CD1c-positive myeloid dendritic cell (primary cell): ENCODE measurements at regions not wholly inside any gene's neighbourhood (a gene's known extent, or its start where the extent isn't known, plus 50 kb on each side); places are given as distances from the start of the nearest gene placed in this dataset.

Experiments
- DNase-seq: peaks from one replicate; pipeline ENCODE4 v3.0.0-alpha.2; 2016; ENCODE audit errors: extremely low spot score

- no peak for DNase-seq
Measured at GRCh38 chr5:92795633-92796032, 785.4 kb downstream of the NR2F1-AS1 start.

GRCh38 chr5:92780057-92780456 is 801.0 kb downstream of the NR2F1-AS1 start:
- no peak for DNase-seq

- no peak for DNase-seq
Measured at GRCh38 chr5:92779536-92779935, 801.5 kb downstream of the NR2F1-AS1 start.

GRCh38 chr5:92778261-92778660 is 802.8 kb downstream of the NR2F1-AS1 start:
- DNase-seq: no peak

DNA sequence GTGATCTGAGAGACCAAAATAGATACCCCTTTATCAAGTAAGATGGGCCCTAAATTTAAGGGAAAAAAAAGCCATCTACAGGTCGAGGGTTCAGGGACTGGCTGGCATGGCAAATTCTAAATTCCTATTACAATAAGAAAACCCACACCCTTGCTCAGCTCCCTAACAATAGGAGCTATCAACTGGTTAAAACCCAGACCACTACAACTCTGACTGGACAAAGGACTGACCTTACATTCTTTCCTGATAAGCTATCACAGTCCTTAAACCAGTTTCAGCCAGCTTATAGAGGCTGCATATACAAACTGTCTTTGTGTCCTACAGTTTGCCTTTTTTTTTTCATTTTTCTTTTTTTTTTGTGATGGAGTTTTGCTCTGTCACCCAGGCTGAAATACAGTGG is 803.6 kb downstream of the NR2F1-AS1 start:
- no peak for DNase-seq

DNA sequence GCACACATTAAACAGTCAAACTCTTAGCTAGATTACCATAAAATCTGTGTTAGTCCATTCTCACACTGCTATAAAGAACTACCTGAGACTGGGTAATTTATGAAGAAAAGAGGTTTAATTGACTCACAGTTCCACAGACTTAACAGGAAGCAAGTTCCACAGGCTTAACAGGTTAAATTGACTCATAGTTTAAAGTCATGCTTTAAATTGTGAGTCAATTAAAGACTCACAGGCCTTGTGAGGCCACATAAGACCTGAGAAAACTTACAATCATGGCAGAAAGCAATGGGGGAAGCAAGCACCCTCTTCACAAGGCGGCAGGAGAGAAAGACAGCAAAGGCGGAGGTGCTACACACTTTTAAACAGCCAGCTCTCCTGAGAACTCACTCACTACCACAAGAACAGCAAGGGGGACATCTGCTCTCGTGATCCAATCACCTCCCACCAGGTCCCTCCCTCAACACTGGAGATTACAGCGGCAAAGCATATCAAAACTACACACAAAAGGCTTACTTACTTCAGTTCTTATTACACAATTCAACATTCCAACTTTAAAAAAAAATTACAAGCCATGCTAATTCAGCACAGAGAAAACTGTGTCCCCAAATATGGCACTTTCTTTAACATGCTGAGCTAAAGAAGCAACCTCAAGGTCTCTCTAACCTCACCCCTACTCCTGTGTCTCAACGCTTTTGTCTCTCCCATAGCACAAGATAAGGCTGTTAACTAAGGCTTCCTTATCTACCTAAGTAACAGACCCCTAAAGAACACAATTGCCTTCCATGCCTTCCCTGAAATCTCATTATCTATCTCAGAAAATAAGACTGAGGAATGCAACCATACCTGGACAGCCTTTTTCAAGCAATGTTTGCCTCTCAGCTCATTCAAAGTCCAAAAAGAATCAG is 805.1 kb downstream of the NR2F1-AS1 start:
- no peak for DNase-seq

GRCh38 chr5:92769978-92770377 is 811.0 kb downstream of the NR2F1-AS1 start:
- no peak for DNase-seq

DNA sequence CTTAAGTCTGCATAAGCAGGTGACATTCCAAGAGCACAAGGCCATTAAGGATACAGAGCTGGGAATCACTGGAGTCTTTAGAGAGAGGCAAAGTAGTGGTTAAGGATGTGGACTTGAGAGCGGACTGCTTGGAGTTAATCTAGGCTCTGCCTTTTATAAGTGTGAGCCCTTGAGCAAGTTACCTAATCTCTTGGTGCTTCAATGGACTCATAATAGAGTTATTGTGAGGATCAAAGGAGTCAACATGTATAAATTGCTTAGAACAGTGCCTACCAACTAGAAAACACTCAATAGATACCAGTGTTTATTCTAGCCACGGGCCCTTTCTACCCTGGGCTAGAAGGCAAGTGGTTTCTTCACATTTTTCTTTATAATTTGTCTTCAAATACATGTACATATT is 819.4 kb downstream of the NR2F1-AS1 start:
- DNase-seq: no peak

DNA sequence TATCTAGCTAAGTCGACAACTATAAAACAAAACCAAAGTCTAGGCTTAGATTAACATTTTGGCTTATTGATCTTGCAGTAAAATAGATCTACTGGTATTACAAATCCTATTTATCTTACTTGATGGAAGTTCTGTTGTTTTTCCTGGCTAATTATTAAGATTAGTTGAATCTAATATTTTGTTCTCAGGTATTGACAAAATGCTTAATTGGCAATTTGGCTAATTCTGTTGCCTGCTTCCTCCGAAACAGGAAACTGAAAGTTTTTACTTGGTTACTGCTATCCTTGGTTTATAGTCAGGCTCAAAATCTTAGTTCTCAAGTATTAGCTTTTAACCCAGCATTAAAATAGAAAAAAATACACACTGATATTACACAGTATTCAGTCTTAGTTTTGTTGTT is 820.5 kb downstream of the NR2F1-AS1 start:
- no peak for DNase-seq

DNA sequence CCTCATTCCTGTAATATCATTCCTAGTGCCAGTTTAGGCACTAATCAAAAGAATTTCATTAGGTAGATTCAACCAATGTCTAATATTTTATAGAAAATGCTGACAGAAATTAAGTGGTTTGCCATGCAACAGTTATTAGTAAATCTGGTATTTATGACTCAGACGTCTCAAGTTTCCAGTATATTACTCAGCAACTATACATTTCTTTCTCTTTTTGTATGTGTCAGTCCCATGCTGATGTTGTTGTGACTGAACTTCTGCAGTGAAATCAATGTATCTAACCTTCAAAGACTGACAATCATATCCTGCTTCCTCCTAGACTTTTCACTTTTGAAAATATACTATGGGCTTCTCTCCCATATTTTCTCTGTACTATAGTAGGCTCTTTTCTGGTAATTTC is 822.5 kb downstream of the NR2F1-AS1 start:
- no peak for DNase-seq

DNA sequence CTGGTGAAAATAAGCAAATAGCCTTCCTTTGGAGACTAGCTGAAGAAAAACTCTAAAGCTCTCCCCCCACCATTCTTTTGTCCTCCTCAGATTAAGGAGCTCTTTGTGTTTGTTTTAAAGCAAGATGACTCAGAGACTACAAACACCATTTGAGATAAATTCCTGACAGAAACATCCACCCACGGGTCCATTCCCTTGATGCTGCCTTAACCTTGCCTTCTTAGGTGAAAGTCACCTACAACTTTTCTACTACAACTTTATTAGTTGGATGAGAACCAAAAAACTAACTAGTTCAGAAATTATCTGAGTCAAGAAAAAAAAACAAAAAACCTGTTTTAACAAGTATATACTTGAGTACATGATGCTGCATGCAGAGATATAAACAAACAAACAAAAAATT is 831.1 kb downstream of the NR2F1-AS1 start:
- no peak for DNase-seq

DNA sequence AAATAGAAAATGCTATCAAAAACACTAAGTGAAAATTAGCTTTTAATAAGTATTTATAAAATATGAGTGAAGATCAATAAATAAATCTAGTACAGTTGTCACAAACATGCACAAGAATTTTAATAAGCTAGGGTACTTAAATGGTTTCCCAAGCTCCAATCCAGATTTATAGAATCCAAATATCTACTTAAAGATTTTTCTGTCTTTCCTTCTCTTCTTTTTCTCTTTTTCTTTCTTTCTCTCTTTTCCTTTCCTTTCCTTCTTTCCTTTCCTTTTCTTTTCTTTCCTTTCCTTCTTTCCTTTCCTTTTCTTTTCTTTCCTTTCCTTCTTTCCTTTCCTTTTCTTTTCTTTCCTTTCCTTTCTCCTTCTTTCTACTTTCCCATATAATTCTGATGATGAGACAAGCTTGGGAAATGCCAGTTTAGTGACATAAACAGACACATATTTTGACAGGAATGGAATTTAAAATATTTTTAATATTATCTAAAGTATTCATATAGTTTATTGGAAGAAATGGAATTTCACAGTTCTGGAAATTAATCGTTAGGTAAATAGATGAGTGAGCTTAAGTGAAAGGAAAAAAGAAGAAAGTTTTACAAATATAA is 832.8 kb downstream of the NR2F1-AS1 start:
- no peak for DNase-seq

GRCh38 chr5:92741906-92742305 is 839.1 kb downstream of the NR2F1-AS1 start:
- no peak for DNase-seq

DNA sequence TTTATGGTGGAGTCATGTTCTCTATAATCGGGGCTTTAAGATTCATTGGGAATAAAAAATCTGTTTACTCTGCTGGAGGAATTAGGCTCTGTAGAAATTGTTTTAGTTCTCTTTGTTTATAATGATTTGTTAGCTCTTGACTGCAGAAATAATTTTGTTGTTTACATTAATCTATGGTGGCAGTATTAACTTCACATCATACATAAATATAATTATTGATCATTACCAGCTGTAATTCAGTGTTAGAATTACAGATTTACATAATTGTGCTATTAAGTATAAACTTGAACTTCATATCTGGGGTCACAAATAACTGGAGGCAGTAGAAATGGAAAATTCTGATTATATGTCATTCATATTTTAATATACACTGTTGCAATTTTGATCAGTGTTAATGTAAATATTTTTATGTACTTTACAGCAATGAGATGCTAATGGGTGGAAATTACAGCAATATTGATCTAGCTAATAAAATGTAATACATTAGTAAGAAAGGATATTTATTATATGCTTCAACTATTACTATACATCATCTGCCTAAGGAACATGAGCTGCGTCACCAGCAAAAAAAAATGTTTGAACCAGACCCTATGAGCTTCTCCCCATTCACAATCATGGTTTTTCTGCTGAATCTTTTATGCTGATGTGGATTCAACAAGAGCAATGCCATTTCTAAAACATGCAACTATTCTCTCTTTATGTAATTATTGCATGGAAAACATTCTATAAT is 846.6 kb downstream of the NR2F1-AS1 start:
- DNase-seq: no peak

DNA sequence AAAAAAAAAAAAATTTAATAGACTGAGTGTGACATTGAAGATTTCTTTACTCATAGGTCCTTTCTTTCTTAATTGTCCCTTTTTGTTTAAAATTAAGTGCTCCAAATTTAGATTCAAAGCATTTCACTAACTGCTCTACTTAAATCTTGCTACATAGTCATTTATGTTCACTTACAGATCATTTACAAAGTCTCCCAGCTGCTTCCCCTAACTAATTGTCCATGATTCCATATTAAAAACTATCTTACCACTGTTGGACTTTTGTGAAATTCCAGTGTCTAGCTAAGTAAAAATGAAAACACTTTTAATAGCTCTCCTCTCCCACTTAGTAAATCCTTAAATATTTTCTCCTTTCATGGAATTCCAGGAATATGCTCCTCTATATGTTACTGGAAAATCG is 850.5 kb downstream of the NR2F1-AS1 start:
- DNase-seq: no peak

DNA sequence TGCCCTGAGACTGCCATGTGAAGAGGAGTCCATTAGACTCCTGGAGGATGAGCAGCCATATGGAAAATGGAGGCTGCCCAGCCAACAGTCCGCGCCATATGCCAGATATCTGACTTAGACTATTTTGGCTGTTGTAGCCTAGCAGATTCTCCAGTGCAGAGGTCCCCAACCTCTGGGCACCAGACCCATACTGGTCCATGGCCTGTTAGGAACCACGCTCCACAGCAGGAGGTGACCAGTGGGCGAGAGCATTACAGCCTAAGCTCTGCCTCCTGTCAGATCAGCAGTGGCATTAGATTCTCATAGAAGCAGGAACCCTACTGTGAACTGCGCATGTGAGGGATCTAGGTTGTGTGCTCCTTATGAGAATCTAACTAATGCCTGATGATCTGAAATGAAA is 851.9 kb downstream of the NR2F1-AS1 start:
- no peak for DNase-seq

DNA sequence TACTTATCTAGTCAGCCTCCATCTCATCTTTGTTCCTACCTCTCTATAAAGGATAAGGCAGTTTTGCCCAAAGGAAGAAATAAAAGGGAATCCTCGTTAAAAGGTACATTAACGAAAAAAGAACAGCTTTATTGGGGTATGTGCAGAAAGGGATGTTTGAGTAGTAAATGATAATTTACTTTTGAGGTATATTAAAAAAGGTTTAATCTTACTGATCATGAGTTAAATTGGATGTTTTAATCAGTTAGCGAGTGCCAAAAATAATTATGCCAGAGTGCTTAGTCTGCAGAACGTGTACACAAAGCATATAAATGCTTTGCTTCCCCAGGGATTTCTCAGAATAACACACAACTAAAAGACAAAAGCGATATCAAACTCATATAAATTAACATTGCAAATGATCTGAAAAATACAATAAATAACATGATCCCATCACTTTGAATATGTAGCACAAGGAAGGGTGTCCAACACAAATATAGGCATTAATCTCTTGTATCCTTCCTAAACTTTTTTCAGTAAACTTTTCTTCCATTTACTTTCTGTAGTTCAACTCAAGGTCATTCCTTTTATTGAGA is 865.0 kb downstream of the NR2F1-AS1 start:
- DNase-seq: no peak

GRCh38 chr5:92713826-92714225 is 867.2 kb downstream of the NR2F1-AS1 start:
- no peak for DNase-seq

DNA sequence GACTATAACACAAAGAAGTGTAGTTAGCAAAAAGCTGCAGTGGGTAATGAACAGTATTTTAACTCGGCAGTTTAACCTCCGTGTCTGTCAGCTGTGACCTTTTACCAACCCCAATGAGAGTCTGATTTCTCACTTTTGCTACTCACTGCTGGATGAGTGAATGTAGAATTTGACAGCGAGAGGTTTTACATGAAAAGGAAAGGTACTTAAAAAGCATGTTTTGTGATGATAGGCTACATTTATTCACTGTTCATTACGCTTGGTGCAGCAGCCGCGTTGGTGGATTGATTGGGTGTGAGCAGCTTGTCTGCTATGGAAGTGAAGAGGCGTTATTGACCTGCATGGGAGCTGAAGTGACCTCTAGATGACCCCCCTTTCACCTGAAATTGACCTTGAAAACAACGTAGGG is 867.7 kb downstream of the NR2F1-AS1 start:
- DNase-seq: no peak

DNA sequence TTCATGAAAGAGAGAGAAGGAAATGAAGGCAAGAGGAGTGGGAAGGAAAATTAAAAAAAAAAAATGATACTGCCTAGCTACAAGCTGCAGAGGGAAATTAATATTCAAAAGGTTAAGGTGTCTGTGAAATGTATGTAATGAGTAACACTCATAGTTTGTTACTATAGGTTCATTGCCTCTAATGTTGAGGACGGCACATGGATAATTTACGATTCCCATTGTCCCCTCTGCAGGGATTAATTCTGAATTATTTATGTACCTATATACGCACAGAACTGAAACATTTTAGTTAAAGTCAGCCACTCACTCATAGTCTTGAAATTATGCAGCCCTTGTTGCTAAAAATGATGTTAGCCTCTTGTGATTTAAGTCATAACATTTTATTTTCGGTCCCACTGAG is 869.1 kb downstream of the NR2F1-AS1 start:
- no peak for DNase-seq

DNA sequence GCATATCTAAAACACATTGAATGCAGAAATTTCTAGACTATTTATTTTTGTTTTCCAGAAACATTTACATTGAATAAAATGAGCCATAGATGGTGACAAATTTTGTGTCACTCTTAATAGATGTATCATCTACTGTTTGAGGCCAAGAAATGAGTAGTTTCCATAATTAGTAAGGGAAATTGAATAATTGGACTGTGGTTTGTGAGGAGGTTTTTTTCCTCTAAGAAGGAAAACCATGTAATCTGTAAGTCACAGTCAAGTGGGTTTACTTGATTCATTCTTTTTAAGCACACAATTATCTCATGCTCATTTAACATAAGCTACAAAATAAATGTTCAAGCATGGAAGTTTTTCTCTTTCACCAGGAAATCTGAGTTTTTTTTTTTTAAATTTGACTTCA is 876.4 kb downstream of the NR2F1-AS1 start:
- DNase-seq: no peak

- no peak for DNase-seq
Measured at GRCh38 chr5:92703976-92704375, 877.0 kb downstream of the NR2F1-AS1 start.
